ENCODE measurements at regions not wholly inside any gene's neighbourhood (a gene's known extent, or its start where the extent isn't known, plus 50 kb on each side); places are given as distances from the start of the nearest gene placed in this dataset.

- Histone ChIP-seq H3K9ac (ENCODE audit: low read depth in 1 of 2, low read length in 2 of 2) (no peak overlapping the region), H3K9me3 (ENCODE audit: control insufficient read depth in 4 of 4, low read length in 3 of 4) (no peaks in the 10 kb centered on the region), H3K27ac (ENCODE audit: low read depth in 1 of 2, low read length in 2 of 2) (no peak overlapping the region), H3K27me3 (ENCODE audit: control insufficient read depth in 4 of 4, insufficient read depth in 4 of 4, low read length in 3 of 4) (no peaks in the 10 kb centered on the region), H3K4me3 (ENCODE audit: low read depth in 1 of 3, low read length in 3 of 3) (no peak overlapping the region), H3K4me1 (ENCODE audit: control insufficient read depth in 4 of 4, insufficient read depth in 4 of 4, low read length in 3 of 4) (no peaks in the 10 kb centered on the region), H3K36me3 (ENCODE audit: control insufficient read depth in 4 of 4, insufficient read depth in 3 of 4, low read depth in 1 of 4, low read length in 3 of 4) (no peaks in the 10 kb centered on the region)
- TF ChIP-seq MAX (IDR thresholded peaks at IDR 0.05) (no peak), ZBTB33 (IDR thresholded peaks at IDR 0.05) (no peak), RXRA (IDR thresholded peaks at IDR 0.05) (no peak), ATF3 (IDR thresholded peaks at IDR 0.05) (no peak), NR2F2 (IDR thresholded peaks at IDR 0.05) (no peak), EGR1 (IDR thresholded peaks at IDR 0.05; ENCODE audit: low read depth in 2 of 2) (no peak), YY1 (IDR thresholded peaks at IDR 0.05) (no peak), REST (IDR thresholded peaks at IDR 0.05) (no peak), CTCF (IDR thresholded peaks at IDR 0.05; ENCODE audit: low read depth, low read length, missing input control) (no peak), TAF1 (conservative IDR thresholded peaks at IDR 0.05) (no peak), JUND (IDR thresholded peaks at IDR 0.05) (no peak), HNF4G (IDR thresholded peaks at IDR 0.05) (no peak), HNF4A (conservative IDR thresholded peaks at IDR 0.05) (no peak), RAD21 (IDR thresholded peaks at IDR 0.05) (no peak), FOXA1 (IDR thresholded peaks at IDR 0.05) (no peak), GABPA (IDR thresholded peaks at IDR 0.05 in 1 of 2, conservative IDR thresholded peaks at IDR 0.05 in 1 of 2) (no peak), FOXA2 (IDR thresholded peaks at IDR 0.05) (no peak), SP1 (IDR thresholded peaks at IDR 0.05) (no peak)
- 94% methylated on average over 1 of the region's 1 CpG for WGBS
- no peak for DNase-seq (ENCODE audit: low spot score)
These were observed 56.4 kb upstream of the LTA4H start for GRCh38 chr12:96091833-96092232.
